GM19324 (cell line): ENCODE measurements at regions not wholly inside any gene's neighbourhood (a gene's known extent, or its start where the extent isn't known, plus 50 kb on each side); places are given as distances from the start of the nearest gene placed in this dataset.

Experiments used
- ATAC-seq: cut with Tn5 transposase; IDR thresholded peaks from one replicate; pipeline ENCODE4 v1.9.1; 2021; ENCODE audit warnings: mild to moderate bottlenecking, moderate library complexity; ENCODE audit not compliant: unreplicated experiment, low FRiP score

DNA sequence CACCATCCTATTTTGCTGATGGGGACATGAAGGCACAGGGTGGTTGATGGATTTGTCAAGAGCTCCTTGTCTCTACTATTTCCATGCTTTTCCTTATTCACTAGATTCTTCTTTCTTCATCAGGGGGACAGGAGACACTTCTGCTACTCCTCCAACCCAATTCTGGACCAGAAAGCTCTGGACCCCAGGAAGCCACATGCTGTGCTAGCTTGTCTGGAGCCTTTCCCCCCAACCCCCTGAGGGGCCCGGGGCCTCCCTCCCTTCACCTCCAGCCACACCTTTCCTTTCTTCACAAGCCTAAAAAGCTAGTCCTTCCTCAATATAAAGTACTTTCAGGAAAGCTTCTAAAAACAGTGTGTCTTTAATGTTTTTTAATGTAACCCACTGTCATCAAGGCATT lies 75.1 kb upstream of the CAPRIN2 start:
- no peak for ATAC-seq

- no peak for ATAC-seq
These were observed 73.9 kb upstream of the CAPRIN2 start for GRCh38 chr12:30828686-30829085.

DNA sequence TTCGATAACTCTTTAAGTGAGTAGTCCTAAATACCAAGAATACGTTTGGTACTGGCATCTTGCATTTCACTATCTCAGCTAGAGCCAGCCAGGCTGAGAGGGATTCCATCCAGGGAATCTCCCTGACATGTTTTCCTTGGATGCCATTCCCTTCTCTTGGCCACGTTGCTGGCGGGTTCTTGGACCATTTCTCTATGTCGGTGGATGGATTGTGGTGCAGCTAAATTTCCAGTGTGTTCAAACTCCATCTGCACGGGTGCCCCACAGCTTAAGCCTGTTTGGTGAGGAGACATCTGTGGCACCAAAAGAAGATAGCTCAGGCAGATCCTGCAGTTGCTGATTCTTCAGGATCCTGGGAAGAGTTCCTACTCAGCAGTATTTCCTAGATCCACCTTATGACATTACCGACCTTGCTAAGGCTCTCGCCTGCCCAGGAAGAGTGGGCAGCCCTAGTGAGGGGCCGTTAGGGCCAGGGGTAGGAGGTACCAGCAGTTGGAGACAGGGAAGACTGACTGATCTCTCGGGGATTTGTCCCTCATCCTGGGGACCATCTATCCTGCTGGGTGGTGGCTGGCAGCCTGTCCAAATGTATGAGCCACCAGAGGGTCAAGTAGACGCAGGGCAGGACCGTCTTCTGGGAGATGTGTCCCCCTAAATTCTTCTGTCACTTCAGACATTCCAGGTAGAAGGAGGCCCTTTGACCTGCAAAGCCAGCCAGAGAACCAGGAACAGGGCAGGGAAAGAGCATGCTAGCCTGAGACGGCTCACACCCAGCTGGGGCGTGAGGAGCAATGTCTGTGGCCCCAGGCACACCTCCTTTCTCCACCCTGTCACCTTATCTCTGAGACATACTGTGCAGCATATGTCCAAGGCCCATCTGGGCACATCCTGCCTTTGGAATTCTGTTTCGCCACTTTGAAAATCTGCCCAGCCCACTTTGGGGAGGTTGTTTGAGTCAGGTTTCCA lies 72.6 kb upstream of the CAPRIN2 start:
- no peak for ATAC-seq

DNA sequence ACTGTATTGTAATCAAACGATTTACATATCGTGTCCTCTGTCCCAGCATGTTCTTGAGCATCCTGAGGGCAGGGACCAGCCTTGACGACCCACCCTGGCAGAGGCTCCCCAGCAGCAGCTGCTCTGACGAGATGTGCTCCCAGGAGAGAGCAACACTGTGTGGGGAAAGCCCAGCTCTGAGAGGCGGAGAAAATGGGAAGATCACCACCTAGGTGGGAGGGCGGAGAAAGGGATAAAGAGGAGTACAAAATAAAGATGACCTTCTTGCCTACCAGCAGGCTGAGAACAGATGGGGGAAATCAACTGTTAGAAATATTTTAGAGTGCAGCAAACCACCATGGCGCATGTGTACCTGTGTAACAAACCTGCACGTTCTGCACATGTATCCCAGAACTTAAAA lies 71.5 kb upstream of the CAPRIN2 start:
- ATAC-seq: no peak

GRCh38 chr12:30825341-30825740 lies 70.6 kb upstream of the CAPRIN2 start:
- no peak for ATAC-seq

- ATAC-seq: no peak
These were observed 69.6 kb upstream of the CAPRIN2 start for GRCh38 chr12:30824311-30824710.

DNA sequence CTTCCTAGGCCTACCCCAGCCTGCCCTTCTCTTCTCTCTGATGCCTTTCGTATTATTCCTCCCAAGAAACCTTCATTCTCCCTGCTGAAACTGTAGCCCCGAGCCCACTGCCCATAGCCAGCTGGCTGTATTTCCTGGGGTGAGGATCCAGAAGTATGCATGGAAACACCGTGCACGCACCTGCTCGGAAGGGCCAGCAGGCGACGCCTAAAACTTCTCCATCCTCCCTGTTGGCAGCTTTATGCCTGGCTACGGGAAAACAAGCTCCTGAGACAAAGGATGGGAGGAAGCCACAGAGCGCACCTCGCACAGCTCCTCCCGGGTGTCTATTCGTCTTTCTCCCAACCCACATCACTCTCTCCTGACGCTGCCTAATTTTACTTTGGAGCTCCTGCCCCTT lies 69.0 kb upstream of the CAPRIN2 start:
- no peak for ATAC-seq

DNA sequence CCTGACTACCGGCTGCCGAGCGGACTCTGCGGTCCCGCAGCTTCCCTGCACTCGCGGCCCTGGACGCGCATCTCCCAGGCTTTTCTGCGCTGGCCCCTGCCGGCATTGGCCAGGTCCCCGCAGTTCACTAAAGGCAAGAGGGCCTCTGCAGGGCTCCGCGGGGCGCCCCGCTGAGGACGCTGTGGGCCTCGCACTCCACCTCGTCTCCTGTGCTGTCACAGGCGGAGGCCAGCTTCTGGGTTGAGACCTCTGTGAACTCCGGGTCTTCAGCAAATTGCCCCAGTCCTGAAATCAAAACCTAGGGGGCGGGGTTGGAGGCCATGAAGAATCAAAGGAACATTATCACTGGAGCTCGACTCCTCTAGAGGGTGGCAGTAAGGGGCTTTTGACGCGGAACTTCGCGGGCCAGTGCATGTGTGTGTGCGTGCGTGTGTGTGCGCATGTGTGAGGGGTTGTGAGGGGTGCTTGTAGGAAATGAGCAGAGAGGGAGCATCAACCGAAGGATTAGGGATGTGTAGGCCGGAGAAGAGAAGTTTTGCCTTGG lies 68.5 kb upstream of the CAPRIN2 start:
- peak; percentile 28 for ATAC-seq

DNA sequence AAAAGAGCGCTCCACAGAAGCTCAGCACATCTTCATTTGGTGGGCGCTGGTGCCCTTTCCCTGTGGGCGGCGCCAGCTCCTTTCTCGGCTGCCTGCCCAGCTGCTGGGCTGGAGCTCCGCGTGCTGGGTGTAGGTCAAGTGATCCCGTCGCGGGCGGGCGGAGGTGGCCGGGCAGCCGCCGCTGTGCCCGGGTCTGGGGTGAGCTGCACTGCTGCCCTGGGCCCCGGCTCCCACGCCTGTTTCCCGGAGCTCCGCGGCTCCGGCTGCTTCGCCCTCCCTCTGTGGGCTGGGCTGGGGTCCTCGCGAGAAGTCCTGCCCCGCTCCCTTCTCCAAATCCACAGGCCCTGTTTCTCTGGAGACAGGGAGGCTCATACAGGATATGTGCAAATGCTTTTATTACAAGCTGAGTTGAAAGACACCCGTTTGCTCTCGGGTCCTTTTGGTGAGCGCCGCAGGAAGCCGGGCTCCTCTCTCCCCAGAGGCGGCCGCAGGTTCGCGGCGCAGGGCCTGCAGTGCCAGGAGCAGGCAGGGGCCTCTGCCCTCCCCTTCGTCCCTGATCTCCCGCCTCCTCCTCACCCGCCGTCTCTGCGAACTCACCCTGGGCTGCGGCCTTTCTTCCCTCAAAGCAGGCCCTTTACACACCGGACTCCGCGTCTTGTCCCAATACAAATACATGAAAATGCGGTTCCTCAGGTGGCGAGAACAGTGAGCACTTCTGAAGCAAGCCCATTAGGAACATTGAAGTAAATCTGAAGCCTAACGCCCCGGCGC lies 67.8 kb upstream of the CAPRIN2 start:
- peak; percentile 56 for ATAC-seq

GRCh38 chr12:30820406-30820946 lies 65.7 kb upstream of the CAPRIN2 start:
- ATAC-seq: no peak

DNA sequence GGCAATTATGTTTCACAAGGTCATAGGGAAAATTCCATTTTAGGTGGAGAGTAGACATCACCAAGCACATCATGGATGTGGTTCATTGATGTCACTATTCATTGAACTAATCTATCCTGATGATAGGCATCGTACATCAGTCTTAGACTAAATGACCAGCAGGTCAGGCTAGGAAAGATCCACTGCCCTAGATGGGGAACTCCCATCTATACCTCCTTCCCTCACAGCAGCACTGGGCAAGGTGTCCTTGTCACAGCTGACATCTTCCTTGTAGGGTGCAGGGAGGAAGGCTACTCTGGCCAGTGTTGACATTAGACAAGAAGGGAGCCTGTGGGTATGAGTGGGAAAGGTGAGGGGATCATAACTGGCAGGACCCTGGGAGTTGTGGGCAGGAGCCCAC lies 63.8 kb upstream of the CAPRIN2 start:
- no peak for ATAC-seq

DNA sequence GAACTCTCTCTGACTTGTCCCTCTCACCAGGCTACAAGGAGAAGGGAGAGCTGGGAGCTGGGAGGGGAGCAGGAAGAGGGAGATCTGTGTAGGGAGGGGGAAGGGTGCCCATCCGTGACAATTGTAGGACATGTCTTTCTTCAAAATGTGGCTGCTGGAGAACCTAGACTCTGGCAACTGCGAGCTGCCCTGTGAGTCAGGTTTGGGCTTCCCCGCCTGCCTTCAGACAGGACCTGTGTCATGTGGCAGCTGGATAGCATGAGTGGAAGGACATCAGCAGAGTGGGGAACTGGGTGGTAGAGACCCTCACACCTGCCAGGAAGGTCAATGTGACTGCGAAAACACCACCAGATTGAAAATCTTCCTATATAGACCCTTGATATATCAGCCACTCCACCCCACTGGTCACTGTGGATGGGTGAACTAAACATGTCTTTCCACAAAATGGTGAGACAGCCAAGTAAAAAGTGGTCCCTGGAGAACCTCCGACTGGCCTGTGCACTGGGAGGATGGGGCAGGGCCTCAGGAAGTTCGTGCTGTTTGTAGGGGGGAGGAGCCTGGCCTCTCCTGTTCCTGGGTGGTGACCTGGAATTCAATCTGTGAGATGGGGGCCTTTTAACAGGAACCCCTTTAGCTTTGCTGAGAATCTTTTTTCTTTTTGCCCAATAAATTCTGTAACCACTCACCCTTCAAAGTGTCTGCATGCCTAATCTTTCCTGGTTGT lies 62.2 kb upstream of the CAPRIN2 start:
- no peak for ATAC-seq

DNA sequence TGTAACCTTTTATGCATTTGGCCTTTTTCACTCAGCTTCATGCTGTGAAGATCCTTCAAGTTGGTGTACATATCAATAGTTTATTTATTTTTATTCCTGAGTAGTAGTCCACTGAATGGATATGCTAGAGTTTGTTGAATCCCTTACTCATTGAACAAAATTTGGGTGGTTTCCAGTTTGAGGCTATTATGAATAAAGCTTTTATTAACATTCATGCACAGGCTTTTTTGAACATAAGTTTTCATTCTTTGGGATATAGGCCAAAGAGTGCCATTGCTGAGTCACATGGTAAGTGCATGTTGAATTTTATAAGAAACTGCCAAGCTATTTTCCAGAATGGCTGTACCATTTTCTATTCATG lies 59.5 kb upstream of the CAPRIN2 start:
- no peak for ATAC-seq

DNA sequence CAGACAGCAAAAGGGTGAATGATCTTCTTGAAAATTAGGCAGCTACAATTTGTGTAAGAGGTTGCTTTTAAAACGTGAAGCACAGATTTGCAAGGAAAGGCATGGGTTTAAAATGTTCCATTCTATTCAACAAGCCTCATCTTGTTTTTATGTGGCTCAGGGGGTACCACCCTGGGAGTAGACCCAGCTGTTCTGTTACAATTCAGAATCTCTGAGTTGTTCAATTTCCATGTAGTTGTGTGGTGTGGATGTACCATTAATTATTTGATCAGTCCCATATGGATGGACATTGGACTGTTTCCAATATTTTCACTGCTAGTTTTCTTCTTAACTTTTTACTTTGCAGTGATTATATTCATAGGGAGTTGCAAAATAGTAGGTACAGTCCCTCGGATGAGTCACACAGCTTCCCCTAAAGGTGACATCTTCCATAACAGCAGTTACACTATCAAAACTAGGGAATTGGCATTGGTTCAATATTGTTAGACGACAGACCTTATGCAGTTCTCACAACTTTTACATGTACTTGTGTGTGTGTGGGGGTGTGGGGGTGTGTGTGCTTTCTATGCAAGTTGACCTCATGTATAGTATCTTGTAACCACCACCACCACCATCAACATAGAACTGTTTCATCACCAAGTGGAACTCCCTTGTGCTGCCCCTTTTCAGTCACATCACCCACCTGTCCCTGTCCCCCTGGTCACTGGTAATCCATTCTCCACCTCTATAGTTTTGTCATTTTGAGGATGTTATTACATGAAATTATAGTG lies 59.0 kb upstream of the CAPRIN2 start:
- no peak for ATAC-seq

DNA sequence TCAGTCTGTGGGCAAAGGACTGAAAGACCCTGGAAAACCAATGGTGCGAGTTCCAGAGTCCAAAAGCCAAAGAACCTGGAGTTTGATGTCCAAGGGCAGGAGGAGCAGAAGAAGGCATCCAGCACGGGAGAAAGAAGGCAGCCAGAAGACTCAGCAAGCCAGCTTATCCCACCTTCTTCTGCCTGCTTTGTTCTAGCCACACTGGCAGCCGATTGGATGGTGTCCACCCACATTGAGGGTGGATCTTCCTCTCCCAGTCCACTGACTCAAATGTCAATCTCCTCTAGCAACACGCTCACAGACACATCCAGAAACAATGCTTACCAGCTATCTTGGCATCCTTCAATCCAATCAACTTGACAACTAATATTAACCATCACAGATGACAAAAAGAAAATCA lies 57.2 kb upstream of the CAPRIN2 start:
- no peak for ATAC-seq

DNA sequence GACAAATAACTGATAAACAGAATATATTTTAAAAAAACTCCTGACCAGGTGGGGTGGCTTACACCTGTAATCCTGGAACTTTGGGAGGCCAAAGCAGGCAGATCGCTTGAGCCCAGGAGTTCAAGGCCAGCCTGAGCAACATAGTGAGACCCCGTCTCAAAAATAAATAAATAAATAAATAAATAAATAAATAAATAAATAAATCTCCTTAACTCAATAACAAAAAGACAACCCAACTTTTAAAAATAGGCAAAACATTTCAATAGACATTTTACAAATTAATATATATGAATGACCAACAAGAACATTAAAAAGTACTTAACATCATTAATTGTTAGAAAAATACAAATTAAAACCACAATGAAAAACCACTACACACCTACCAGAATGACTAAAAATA lies 56.2 kb upstream of the CAPRIN2 start:
- no peak for ATAC-seq

GRCh38 chr12:30807695-30808034 lies 52.9 kb upstream of the CAPRIN2 start:
- ATAC-seq: no peak

DNA sequence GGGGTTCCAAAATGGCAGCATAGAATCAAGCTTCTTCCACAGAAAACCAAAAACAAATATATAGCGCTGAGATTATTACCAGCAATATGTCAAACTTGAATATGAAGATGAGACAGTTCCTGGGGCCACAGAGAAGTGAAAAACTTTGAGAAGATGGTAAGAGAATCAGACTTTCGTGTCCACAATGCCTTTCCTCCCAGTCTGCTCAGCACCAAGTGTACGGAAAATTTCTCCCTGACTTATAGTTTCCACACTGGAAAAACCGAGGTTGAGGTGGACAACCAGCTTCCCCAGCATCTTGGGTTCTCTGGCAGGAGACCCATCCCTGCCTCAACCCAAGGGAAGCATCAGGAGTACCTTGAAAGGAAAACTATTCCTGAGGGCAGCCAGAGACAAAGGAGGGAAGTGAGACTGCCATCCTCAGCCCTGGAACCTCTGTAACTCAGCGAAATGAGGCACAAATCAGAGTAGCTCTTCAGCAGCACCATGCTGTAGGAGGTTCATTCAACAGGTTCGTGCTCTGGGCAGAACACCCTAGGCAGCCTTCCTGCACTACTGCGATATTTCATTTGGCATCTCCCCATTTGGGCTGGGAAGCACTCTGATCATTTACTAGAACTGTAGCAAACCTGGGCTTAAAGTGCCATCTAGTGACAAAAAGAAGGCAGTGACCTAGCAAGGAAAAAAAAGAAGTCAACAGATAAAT lies 52.4 kb upstream of the CAPRIN2 start:
- ATAC-seq: peak; percentile 48

GRCh38 chr12:30805959-30806358 lies 51.2 kb upstream of the CAPRIN2 start:
- ATAC-seq: no peak
